Gastroesophageal sphincter (tissue), 3 donors: ENCODE measurements at regions not wholly inside any gene's neighbourhood (a gene's known extent, or its start where the extent isn't known, plus 50 kb on each side); places are given as distances from the start of the nearest gene placed in this dataset.

Experiments used
- POLR2A ChIP-seq, 2 donors: fragments of 450-650 bp; IDR thresholded peaks; one replicate each; pipeline ENCODE4 v1.6.1; 2017; ENCODE audit warnings: antibody characterized with exemption in 2 of 2, mild to moderate bottlenecking in 2 of 2, moderate library complexity in 1 of 2
- TF ChIP-seq, protein P1 (sequence below), 4 experiments: fragments of 200-600 bp in 2 of 4; fragments of 450-650 bp in 2 of 4; sonication (generic) in 1 of 4; IDR thresholded peaks; one replicate each; pipeline ENCODE4 v1.5.1; 2017 to 2019; ENCODE audit warnings: antibody characterized with exemption in 4 of 4, mild to moderate bottlenecking in 2 of 4, moderate library complexity in 2 of 4

- TF ChIP-seq, protein P1, sequence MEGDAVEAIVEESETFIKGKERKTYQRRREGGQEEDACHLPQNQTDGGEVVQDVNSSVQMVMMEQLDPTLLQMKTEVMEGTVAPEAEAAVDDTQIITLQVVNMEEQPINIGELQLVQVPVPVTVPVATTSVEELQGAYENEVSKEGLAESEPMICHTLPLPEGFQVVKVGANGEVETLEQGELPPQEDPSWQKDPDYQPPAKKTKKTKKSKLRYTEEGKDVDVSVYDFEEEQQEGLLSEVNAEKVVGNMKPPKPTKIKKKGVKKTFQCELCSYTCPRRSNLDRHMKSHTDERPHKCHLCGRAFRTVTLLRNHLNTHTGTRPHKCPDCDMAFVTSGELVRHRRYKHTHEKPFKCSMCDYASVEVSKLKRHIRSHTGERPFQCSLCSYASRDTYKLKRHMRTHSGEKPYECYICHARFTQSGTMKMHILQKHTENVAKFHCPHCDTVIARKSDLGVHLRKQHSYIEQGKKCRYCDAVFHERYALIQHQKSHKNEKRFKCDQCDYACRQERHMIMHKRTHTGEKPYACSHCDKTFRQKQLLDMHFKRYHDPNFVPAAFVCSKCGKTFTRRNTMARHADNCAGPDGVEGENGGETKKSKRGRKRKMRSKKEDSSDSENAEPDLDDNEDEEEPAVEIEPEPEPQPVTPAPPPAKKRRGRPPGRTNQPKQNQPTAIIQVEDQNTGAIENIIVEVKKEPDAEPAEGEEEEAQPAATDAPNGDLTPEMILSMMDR (IDR thresholded peaks at IDR 0.05) = no peak
- TF ChIP-seq POLR2A (IDR thresholded peaks at IDR 0.05) = no peak
These were observed 415.8 kb upstream of the SEMA3A start for GRCh38 chr7:84610390-84610789.
